HEK293 (cell line): ENCODE measurements at regions not wholly inside any gene's neighbourhood (a gene's known extent, or its start where the extent isn't known, plus 50 kb on each side); places are given as distances from the start of the nearest gene placed in this dataset.

Experiments used
- CTCF ChIA-PET: fragments of 350-600 bp; formaldehyde crosslinking; extraction: SDS; loops from one replicate; lab custom pipeline; 2021; ENCODE audit warnings: antibody characterized with exemption; lab: Yijun Ruan, JAX
- POLR2A ChIA-PET: fragments of 300-600 bp; formaldehyde crosslinking; extraction: SDS; loops from one replicate; lab custom pipeline; 2020; ENCODE audit warnings: antibody characterized with exemption, inconsistent platforms; lab: Yijun Ruan, JAX
- H3K27ac ChIP-seq: fragments of 200-500 bp; sonication (Bioruptor generic); 2 replicates; pipeline ENCODE4 v1.5.1; 2014; ENCODE audit warnings: low read depth, low read length, control low read depth, inconsistent platforms; ENCODE audit errors: extremely low read depth
- H3K36me3 ChIP-seq, 2 experiments: fragments of 200-500 bp in 1 of 2; sonication (Bioruptor generic) in 1 of 2; 1 replicate in 1 of 2; 2 replicates in 1 of 2; pipeline ENCODE4 v1.5.1; 2014 to 2017; ENCODE audit warnings: inconsistent platforms in 2 of 2, low read length in 2 of 2; ENCODE audit not compliant: control insufficient read depth in 2 of 2, insufficient read depth in 1 of 2
- H3K4me1 ChIP-seq: fragments of 200-500 bp; sonication (Bioruptor generic); 2 replicates; pipeline ENCODE4 v1.5.1; 2014; ENCODE audit warnings: mild to moderate bottlenecking, low read length, inconsistent platforms; ENCODE audit not compliant: control insufficient read depth, insufficient read depth
- H3K4me3 ChIP-seq: 2 replicates; pipeline ENCODE4 v1.5.1; 2011; ENCODE audit warnings: low read depth, mild to moderate bottlenecking, control low read depth, low read length, moderate library complexity
- H3K9me3 ChIP-seq: fragments of 200-500 bp; sonication (Bioruptor generic); 2 replicates; pipeline ENCODE4 v1.5.1; 2014; ENCODE audit warnings: low read depth, low read length, inconsistent platforms; ENCODE audit not compliant: control insufficient read depth, insufficient read depth
- EGR2 ChIP-seq: fragments of 450-650 bp; formaldehyde crosslinking; IDR thresholded peaks from 2 replicates; pipeline ENCODE4 v1.5.1; 2016; ENCODE audit warnings: low read depth, missing biosample characterization, missing genetic modification characterization
- GLI2 ChIP-seq: fragments of 450-650 bp; formaldehyde crosslinking; IDR thresholded peaks from 2 replicates; pipeline ENCODE4; 2017; ENCODE audit warnings: missing biosample characterization, missing genetic modification characterization, low read depth, borderline replicate concordance
- PBX3 ChIP-seq: sonication (generic); formaldehyde crosslinking; IDR thresholded peaks from 2 replicates; pipeline ENCODE4 v1.8.1; 2022; ENCODE audit warnings: mild to moderate bottlenecking, moderate library complexity, missing genetic modification reagents
- ZBTB49 ChIP-seq: fragments of 450-650 bp; formaldehyde crosslinking; IDR thresholded peaks from 2 replicates; pipeline ENCODE4 v1.5.1; 2016; ENCODE audit warnings: missing biosample characterization, missing genetic modification characterization, low read depth
- ZFHX2 ChIP-seq: fragments of 450-650 bp; formaldehyde crosslinking; conservative IDR thresholded peaks from 2 replicates; pipeline ENCODE4 v1.5.1; 2016; ENCODE audit warnings: missing biosample characterization, missing genetic modification characterization
- ZFP37 ChIP-seq: fragments of 450-650 bp; formaldehyde crosslinking; IDR thresholded peaks from 2 replicates; pipeline ENCODE4 v1.5.1; 2016; ENCODE audit warnings: missing biosample characterization, missing genetic modification characterization
- ZNF112 ChIP-seq: fragments of 450-650 bp; formaldehyde crosslinking; IDR thresholded peaks from 2 replicates; pipeline ENCODE4 v1.5.0; 2017; ENCODE audit warnings: missing biosample characterization, missing genetic modification characterization
- ZNF138 ChIP-seq: fragments of 450-650 bp; formaldehyde crosslinking; IDR thresholded peaks from 2 replicates; pipeline ENCODE4 v1.5.1; 2016; ENCODE audit warnings: missing biosample characterization, missing genetic modification characterization, borderline replicate concordance
- ZNF239 ChIP-seq: fragments of 450-650 bp; formaldehyde crosslinking; IDR thresholded peaks from 2 replicates; pipeline ENCODE4 v1.5.1; 2016; ENCODE audit warnings: missing biosample characterization, missing genetic modification characterization
- ZNF24 ChIP-seq: fragments of 450-650 bp; formaldehyde crosslinking; IDR thresholded peaks from 2 replicates; pipeline ENCODE4 v1.5.1; 2016; ENCODE audit warnings: missing biosample characterization, missing genetic modification characterization
- ZNF266 ChIP-seq: fragments of 450-650 bp; formaldehyde crosslinking; IDR thresholded peaks from 2 replicates; pipeline ENCODE4 v1.5.1; 2016; ENCODE audit warnings: missing biosample characterization, missing genetic modification characterization, low read depth
- ZNF335 ChIP-seq: fragments of 450-650 bp; formaldehyde crosslinking; conservative IDR thresholded peaks from 2 replicates; pipeline ENCODE4 v1.5.1; 2016; ENCODE audit warnings: missing biosample characterization, missing genetic modification characterization
- ZNF473 ChIP-seq: fragments of 450-650 bp; formaldehyde crosslinking; IDR thresholded peaks from 2 replicates; pipeline ENCODE4 v1.5.1; 2017; ENCODE audit warnings: missing biosample characterization, missing genetic modification characterization
- ZNF510 ChIP-seq: fragments of 450-650 bp; formaldehyde crosslinking; IDR thresholded peaks from 2 replicates; pipeline ENCODE4 v1.5.1; 2018; ENCODE audit warnings: mild to moderate bottlenecking, missing genetic modification characterization, missing biosample characterization; ENCODE audit not compliant: insufficient replicate concordance
- ZNF514 ChIP-seq: fragments of 450-650 bp; formaldehyde crosslinking; IDR thresholded peaks from 2 replicates; pipeline ENCODE4 v1.5.1; 2016; ENCODE audit warnings: missing biosample characterization, missing genetic modification characterization
- ZNF544 ChIP-seq: fragments of 450-650 bp; formaldehyde crosslinking; IDR thresholded peaks from 2 replicates; pipeline ENCODE4 v1.5.0; 2017; ENCODE audit warnings: missing biosample characterization, missing genetic modification characterization
- ZNF549 ChIP-seq: fragments of 450-650 bp; IDR thresholded peaks from 2 replicates; pipeline ENCODE4 v1.5.1; 2018; ENCODE audit warnings: missing biosample characterization, missing genetic modification characterization, mild to moderate bottlenecking, inconsistent platforms, moderate library complexity
- ZNF555 ChIP-seq: fragments of 450-650 bp; formaldehyde crosslinking; conservative IDR thresholded peaks from 2 replicates; pipeline ENCODE4 v1.5.1; 2017; ENCODE audit warnings: missing biosample characterization, mild to moderate bottlenecking, missing genetic modification characterization, inconsistent platforms
- ZNF704 ChIP-seq: fragments of 450-650 bp; formaldehyde crosslinking; IDR thresholded peaks from 2 replicates; pipeline ENCODE4 v1.5.1; 2016; ENCODE audit warnings: missing biosample characterization, missing genetic modification characterization
- ZNF747 ChIP-seq: fragments of 450-650 bp; formaldehyde crosslinking; IDR thresholded peaks from 2 replicates; pipeline ENCODE4 v1.5.1; 2016; ENCODE audit warnings: missing biosample characterization, missing genetic modification characterization
- ZNF768 ChIP-seq: fragments of 450-650 bp; formaldehyde crosslinking; IDR thresholded peaks from 2 replicates; pipeline ENCODE4 v1.5.1; 2018; ENCODE audit warnings: missing biosample characterization, mild to moderate bottlenecking, missing genetic modification characterization
- TF ChIP-seq, protein P1 (sequence below): fragments of 450-650 bp; formaldehyde crosslinking; IDR thresholded peaks from 2 replicates; pipeline ENCODE4 v1.5.1; 2016; ENCODE audit warnings: missing biosample characterization, missing genetic modification characterization
- TF ChIP-seq, protein P2 (sequence below): fragments of 450-650 bp; formaldehyde crosslinking; IDR thresholded peaks from 2 replicates; pipeline ENCODE4 v1.5.1; 2016; ENCODE audit warnings: missing biosample characterization, missing genetic modification characterization

- ChIA-PET CTCF (no interaction called here), POLR2A (no interaction called here)
- Histone ChIP-seq H3K36me3 (no peaks in the 10 kb centered on the region), H3K4me3 (no peak overlapping the region), H3K27ac (no peak overlapping the region), H3K4me1 (no peaks in the 10 kb centered on the region), H3K9me3 (no peaks in the 10 kb centered on the region)
- TF ChIP-seq EGR2 (tag by site-specific recombination) (peak; percentile 47; the same call in 1 of the 2 replicates), ZNF514 (tag by site-specific recombination) (no peak), ZFHX2 (tag by site-specific recombination) (0 out of 2 replicates have a peak, but pooled peaks have one; percentile 22), ZNF768 (tag by site-specific recombination) (0 out of 2 replicates have a peak, but pooled peaks have one; percentile 34), ZNF747 (tag by site-specific recombination) (no peak), ZFP37 (no peak)
These were observed 71.2 kb upstream of the WNT11 start for GRCh38 chr11:76277298-76278175.

DNA sequence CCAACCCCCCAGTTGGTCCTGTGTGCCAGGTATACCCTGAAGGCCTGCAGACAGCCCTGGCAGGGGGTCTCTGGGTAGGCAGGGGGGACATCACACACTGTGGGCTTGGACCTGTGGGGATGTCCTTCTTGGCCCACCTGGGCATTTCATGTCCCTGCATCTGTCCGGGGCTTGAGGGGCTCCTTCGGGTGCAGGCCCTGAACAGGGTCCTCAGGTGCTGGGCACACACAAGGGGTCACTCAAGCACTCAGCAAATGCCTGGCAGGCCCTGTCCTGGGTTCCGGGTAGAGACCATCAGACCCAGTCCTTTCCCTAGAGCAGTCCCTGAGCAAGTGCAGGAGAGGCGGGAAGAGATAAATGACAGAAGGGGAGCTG is 70.5 kb upstream of the WNT11 start:
- CTCF ChIA-PET = no interaction called here
- POLR2A ChIA-PET = no interaction called here
- H3K4me3 ChIP-seq = no peak overlapping the region

GRCh38 chr11:76276046-76276780 is 69.9 kb upstream of the WNT11 start:
- POLR2A ChIA-PET = no interaction called here
- peak; percentile 42 for TF ChIP-seq ZFHX2 (tag by site-specific recombination)
- TF ChIP-seq, protein P1, sequence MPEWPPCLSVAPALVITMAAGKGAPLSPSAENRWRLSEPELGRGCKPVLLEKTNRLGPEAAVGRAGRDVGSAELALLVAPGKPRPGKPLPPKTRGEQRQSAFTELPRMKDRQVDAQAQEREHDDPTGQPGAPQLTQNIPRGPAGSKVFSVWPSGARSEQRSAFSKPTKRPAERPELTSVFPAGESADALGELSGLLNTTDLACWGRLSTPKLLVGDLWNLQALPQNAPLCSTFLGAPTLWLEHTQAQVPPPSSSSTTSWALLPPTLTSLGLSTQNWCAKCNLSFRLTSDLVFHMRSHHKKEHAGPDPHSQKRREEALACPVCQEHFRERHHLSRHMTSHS (tag by site-specific recombination) = no peak
- TF ChIP-seq EGR2 (tag by site-specific recombination) = peak; percentile 54
- TF ChIP-seq ZNF704 (tag by site-specific recombination) = no peak
- no peak for TF ChIP-seq ZNF112
- TF ChIP-seq ZBTB49 (tag by site-specific recombination) = no peak
- TF ChIP-seq PBX3 (CRISPR knock-in tag) = no peak
- TF ChIP-seq ZNF555 = no peak
- no peaks in the 10 kb centered on the region for H3K4me1 ChIP-seq

More for the DNA sequence above, 70.5 kb upstream of the WNT11 start:
- TF ChIP-seq ZNF473 (tag by site-specific recombination) (no peak), ZNF266 (tag by site-specific recombination) (no peak), ZNF239 (no peak), GLI2 (no peak), ZNF544 (tag by site-specific recombination) (no peak), ZNF335 (no peak), ZNF138 (tag by site-specific recombination) (no peak), ZNF555 (no peak), ZNF549 (tag by site-specific recombination) (no peak), ZNF510 (no peak), ZNF24 (tag by site-specific recombination) (no peak)
- TF ChIP-seq, protein P2, sequence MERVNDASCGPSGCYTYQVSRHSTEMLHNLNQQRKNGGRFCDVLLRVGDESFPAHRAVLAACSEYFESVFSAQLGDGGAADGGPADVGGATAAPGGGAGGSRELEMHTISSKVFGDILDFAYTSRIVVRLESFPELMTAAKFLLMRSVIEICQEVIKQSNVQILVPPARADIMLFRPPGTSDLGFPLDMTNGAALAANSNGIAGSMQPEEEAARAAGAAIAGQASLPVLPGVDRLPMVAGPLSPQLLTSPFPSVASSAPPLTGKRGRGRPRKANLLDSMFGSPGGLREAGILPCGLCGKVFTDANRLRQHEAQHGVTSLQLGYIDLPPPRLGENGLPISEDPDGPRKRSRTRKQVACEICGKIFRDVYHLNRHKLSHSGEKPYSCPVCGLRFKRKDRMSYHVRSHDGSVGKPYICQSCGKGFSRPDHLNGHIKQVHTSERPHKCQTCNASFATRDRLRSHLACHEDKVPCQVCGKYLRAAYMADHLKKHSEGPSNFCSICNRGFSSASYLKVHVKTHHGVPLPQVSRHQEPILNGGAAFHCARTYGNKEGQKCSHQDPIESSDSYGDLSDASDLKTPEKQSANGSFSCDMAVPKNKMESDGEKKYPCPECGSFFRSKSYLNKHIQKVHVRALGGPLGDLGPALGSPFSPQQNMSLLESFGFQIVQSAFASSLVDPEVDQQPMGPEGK (tag by site-specific recombination) = no peak
- no peak overlapping the region for H3K27ac ChIP-seq
- no peaks in the 10 kb centered on the region for H3K4me1 ChIP-seq
- H3K36me3 ChIP-seq = no peaks in the 10 kb centered on the region
- H3K9me3 ChIP-seq = no peaks in the 10 kb centered on the region

More at GRCh38 chr11:76276046-76276780, 69.9 kb upstream of the WNT11 start:
- Histone ChIP-seq H3K9me3 (no peaks in the 10 kb centered on the region), H3K36me3 (no peaks in the 10 kb centered on the region), H3K4me3 (no peak overlapping the region), H3K27ac (no peak overlapping the region)
- CTCF ChIA-PET = no interaction called here
